NCI-H2081 (cell line): ENCODE measurements at regions not wholly inside any gene's neighbourhood (a gene's known extent, or its start where the extent isn't known, plus 50 kb on each side); places are given as distances from the start of the nearest gene placed in this dataset.
A peak's percentile ranks its signal among the peaks of the same experiment; 100 is the strongest.
"Not testable (repeated sequence)": the region's sequence is repeated elsewhere in the genome, so short reads cannot be mapped to it uniquely, and the experiment has no call there.

Experiments
- DNase-seq, 2 experiments: peaks; one replicate each; lab custom pipeline; 2025; lab: John Stamatoyannopoulos, UW

DNA sequence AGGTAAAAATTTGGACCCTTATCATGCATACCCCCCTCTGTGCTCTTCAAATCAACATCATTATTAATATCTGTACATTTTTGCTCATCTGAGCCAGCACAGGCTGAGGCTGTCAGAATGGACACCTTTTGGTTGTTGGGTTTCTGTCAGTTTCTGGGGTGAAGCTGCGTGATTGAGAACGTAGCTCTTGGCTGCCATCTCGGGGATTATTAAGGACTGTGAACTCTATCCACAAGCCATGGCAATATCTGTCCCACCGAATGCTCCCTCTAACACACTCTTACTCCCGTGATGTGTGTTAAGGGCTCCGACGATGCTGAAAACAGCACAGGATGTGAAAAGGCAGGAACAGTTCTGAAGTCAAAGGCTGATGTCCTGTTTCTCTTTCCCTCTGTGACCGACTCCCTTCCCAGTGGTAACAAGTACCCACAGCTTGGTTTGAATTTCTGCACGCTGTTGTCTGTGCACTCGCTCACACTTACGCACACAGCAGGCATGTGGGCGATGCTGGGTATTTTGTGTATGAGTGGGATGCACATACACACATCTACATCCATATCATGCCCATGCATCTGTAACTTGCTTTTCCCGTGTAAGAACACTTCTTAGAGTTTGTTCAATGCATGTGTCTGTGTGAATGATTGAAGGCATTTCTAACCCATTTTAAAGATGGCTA lies 405.6 kb downstream of the TMEM121 start:
- DNase-seq, result no peak

DNA sequence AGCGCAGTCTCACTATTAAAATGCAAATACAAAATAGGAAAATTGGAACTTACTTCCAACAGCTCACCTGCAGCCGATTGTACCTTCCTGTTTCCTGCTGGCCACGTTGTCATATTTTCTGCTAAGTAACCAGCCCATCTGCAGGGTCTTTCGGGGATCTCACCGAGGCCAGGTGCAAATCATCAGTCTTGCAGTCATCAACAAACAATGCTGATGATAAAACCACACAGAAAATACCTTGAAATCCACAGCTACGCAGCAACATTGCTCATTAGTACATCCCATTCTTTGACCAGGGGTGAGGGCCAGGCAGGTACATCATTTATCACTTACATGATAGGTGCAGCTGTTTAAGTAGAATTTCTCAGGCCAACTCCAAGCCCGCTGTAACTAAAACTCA lies 406.9 kb downstream of the TMEM121 start:
- no peak for DNase-seq

DNA sequence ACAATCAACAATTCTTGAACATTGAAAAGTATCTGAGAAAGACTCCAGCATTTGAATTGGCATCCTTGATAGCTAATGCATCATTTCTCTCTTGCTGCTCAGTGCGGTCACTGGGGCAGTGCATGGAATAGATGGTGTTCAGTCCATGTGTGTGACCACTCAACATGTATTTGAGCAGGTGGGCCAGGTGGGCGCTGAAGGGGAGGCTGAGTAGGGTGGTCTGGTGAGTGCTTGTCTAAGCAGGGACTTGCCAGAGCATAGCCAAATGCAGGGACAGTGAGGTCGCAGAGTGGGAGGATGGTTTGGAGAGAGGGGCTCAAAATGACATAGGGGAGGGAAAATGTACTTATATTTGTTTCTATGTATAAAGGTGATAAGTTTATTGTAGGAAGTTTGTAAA lies 409.0 kb downstream of the TMEM121 start:
- no peak for DNase-seq

DNA sequence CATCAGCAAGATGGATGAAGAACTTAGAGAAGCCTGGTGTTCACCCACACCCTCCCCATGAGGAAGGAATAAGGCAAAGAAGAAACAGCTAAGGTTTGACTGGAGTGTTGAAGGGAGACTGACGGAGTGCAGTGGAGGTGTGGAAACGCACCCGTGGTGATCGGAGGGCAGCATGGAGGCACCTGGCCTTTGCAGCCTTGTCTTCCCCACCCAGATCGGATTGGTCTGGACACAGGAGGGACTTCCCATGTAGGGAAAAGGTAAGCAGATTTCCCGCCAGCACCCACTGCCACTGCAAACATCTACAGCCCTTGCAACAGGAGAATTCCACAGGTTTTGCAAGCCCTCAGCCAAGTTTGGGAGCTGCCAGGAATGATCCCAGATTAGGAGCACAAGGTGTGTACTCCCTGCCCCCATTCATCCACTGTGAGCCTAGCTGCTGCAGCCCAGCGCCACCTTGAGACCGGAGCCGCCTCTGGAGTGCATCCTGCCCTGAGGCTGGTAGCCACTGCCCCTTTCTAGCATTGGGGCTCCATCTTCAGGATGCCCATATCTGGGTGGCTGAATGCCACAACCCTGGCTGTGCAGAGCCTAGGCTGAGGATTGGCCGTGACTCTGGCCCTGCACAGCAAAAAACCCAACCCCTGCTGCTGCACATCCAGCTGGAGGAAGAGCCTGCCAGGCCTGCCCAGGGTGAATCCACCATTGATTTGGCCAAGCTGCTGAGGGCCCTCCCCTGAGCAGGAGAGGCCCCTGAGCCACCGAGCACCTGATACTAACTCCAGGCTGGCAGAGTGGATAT lies 411.1 kb downstream of the TMEM121 start:
- DNase-seq, result no peak

DNA sequence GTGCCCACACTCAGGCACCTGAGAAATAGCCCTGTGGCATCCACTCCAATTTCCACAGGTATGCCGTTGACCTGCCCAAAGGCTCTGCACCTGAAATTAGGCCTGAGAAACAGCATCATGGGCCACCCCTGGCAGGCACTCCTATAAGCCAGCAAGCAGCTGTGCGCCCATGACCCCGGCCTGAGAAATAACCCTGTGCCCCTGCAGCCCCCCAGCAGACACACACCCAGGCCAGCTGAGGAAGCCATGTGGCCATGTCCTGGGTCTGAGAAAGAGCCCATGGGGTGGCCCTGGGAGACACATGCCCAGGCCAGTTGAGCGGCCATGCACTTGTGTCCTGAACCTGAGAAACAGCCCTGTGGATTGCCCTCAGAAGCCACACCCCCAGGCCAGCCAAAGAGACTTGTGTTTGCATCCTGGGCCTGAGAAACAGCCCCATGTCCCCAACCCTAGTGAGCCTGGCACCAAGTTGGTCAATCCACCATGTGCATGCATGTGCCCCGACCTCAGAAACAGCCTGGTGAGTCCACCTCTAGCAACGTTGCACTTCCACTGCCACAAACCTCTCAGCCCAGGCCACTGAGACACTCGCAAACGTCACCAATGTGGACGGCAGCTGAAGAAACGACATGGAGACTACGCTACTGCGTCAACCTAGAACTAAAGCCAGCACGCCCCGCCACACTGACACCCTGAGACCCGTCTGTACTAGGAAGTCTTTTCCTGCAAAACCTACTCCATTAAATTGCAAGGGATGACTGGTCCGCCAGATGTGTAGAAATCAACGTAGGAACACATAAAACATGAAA lies 411.9 kb downstream of the TMEM121 start:
- no peak for DNase-seq

DNA sequence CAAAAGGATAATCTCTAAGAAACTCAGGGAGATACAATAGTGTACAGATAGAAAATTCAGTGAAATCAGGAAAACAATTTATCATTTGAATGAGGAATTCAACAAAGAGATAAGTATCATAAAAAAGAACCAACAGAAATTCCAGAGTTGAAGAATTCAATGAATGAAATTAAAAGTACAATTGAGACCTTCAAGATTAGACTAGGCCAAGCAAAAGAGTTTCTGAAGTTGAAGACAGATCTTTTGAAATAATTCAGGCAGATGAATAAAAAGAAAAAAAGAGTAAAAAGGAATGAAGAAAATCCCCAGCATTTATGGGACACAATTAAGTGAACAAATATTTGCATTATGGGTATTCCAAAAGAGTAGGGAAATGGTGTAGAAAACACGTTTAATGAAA lies 412.6 kb downstream of the TMEM121 start:
- no peak for DNase-seq

DNA sequence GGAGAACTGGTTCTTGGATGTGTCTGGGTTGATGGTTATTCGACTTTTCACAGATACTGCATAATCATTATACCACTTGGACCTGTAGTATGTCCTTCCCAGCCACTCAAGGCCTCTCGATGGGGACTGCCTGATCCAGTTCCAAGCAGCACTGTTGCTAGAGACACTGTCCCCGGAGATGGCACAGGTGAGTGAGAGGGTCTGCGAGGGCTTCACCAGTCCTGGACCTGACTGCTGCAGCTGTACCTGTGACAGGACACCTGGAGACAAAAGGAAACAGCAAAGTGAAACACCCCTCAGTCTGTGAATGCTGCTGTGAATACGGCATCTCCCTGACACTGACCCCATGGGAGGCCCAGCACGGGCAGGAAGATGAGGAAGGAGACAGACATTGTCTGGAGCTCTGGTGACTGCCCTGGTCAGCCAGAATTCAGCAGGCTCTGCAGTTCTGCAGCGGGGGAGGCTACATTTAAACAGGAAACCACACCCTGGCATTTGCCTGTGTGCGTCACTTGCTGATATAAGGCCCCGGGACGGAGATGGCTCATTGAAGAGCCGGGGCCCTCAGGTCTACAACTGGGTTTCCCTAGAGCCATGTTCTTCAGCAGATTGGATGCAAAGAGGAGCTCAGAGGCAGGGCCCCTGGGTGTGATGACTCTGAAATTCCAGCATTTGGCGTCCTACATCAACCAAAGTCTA lies 413.6 kb downstream of the TMEM121 start:
- DNase-seq, result no peak

DNA sequence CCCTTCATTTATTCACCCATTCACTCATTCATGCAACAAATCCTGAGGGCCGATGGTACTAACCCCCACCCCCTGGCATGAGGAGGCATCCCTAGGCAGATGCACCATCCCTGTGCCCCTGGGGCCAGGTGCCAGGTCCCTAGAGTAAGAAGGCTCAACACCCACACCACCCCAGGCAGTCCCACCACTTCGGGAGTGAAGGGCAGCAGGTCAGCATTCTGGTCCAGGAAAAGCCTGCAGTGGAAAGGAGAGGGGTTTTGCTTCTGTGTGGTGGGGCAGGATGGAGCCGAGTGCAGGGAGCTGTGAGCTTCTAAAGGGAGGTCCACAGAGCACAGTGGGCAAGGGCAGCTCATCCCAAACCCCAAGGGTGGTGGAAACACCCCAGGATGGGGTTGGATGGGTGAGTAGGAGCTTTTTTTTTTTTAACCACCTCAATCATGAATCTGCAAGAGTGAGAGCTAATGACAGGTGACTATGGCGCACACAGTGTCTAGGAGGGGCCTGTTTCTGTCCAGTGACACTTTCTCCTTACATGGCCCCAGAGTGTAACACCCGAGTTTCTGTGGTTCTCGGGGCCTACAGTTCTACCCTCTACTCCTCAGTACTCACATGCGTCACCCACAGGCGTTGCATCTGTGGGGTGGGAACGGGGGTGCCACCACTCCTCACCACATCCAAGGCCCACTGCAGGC lies 414.3 kb downstream of the TMEM121 start:
- no peak for DNase-seq

DNA sequence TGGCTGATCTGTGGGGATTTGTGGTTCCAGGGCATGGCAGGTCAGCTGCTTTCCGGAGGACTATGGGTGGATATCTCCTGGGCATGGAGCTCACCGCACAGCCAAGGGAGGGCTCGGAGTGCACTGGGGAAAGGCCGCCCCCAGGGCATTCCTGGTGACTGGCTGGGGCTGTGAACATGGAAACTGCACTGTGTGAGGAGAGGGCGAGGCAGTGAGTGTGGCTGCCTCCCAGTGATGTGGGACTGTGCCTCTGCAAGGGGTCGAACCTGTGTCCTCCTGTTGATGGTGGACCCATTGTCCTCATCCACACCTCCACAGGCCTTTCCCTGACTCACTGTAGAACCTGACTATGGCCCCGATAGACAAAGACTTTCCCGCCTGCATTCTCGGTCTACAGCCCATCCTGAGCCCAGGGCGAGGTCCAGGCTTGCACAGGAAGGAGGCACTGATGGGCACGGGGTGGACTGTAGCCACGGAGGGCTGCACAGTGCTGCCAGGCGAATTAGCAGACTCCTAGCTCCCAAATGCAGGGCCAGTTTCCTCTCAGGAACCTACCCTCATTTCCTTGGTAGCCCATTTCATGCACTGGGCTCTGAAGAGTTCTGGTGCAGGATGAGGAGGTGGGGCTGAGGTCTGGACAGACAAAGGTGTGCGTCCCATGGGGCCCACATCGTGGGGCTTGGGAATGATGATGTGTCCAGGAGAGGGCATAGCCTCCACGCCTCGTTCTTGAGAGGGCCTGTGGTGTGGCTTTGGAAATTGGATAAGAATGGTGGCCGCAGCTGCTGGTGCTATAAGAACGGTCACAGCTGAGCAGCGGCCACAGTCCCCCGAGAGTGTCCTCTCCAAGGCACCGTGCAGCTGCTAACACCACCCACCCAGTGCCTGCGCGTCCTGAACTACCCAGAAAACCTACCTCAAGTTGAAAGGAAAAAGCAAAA lies 415.1 kb downstream of the TMEM121 start:
- DNase-seq, result no peak

DNA sequence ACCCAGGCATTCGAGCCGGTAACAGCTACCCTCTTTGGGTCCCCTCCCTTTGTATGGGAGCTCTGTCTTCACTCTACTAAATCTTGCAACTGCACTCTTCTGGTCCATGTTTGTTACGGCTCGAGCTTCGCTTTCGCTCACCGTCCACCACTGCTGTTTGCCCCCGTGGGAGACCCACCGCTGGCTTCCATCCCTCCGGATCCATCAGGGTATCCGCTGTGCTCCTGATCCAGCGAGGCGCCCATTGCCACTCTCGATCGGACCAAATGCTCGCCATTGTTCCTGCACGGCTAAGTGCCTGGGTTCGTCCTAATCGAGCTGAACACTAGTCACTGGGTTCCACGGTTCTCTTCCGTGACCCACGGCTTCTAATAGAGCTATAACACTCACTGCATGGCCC lies 416.3 kb downstream of the TMEM121 start:
- not testable (repeated sequence) for DNase-seq

DNA sequence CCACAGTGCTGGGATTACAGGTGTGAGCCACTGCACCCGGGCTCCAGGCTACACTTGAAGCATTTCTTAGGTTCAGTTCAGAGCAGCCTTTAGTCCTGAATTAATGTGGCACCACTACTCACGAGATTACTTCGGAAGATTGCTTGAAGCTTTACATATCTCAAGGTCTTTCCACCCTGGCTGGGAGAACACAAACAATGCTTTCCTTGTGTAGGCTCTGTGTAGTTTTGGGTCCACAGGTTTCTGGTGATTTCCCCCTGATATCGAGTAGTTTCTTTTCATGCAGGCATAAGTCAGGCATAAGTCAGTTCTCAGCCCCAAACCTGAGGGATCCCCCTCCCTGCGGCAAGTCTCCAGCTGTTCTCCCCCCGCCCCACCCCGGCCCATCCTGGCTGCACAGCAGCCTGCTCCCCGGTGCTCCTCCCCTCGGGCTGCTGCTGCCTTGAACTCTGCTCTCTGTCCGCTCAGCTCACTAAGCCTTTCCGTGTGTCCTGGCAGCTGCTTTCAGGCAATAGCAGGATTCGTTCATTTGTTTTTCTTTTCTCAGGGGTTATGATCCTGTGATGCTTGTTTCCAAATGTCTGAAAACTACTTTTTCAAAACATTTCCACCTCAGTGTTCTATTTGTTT lies 417.7 kb downstream of the TMEM121 start:
- DNase-seq, result no peak

DNA sequence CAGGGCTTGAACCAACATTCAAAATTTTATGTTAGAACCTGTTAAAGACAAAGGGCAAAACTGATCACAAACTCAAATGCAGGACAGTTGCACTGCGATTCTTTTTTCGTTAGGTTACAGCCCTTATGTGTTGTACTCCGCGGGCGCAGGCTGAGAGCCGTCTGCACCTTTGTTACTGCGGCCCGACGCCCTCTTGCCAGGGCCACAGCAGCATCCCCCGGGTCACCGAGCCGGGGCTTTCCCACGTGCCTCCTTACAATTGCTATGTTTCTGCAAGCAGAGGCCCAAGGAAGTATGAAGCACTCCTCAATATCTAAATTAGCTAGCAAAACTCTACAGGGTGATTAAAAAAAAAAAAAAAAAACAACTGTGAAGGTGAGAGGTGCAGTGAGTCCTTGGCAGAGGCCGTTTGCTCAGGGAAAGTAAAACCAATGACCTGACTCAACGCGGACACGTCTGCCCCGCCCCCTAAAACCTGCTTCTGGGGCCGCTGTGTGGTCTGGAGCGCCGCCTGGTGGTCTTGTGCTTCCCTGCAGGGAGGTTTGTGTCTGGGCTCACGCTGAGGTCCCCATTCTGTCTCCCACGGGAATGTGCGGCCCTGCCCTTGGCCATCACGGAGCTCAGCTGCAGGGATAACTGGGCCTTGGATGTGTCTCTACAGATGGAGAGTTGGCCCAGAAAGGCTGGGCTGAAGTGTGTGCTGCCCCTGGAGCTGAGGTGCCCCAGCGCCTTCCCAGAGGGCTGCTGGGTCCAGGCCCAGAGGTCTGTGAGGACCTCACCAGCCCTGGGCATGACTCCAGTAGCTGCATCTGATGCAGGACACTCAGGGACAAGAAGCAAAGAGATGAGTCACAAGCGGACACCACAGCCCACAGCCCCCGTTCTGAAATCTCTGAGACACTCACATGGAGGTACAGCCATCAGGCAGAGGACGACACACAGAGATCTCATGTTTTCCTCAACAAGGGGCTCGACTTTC lies 418.5 kb downstream of the TMEM121 start:
- peak; percentile 43 to 66 for DNase-seq

DNA sequence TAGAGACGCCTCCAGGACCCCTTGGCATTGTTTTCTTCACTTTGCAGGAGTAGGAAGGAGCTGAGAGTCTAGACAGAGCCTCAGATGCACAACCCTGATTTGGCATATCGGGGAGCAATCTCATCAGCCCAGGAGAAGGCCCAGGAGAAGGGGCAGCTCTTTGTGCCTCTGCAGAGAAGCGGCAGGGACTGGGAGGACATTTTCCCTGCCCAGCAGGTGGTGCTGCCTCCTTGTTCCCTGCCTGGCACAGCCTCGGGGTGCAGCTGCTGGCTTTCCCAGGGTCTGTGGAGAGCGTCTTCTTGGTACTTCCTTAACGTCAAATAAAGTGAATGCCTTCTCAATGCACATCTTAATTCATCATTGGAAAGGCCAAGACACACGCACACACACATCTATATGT lies 419.5 kb downstream of the TMEM121 start:
- no peak for DNase-seq

DNA sequence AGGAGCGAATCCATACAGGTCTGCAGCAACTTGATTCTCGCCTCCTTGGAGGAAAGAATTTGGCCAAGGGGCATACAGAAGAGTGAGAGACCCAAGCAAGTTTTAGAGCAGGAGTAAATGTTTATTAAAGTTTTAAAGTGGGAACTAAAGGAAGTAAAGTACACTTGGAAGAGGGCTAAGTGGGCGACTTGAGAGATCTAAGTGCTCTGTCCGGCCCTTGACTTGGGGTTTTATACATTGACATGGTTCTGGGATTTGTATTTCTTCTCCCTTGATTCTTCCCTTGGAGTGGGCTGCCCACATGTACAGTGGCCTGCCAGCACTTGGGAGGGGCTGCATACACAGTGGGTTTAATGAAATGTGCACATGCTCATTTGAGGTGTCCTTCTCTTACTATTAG lies 421.2 kb downstream of the TMEM121 start:
- DNase-seq, result no peak

DNA sequence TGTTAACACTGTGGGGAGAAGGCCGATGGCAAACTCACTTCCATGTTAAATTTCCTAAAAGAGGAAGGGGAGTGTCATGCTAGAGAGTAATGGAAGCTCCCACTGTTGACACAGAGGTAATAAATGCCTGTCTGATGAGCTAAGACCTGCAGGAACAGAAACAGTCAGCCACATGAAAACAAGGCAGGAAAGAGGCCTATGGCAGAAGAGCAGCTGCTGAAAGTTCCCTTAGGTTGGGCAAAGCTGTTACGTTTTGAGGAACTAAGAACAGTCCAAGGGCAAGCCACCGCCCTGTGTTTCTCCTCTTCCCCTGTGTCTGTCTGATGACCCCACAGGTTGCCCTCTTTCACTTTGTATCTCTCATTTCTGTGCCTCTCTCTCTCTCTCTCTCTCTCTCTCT lies 422.6 kb downstream of the TMEM121 start:
- DNase-seq, result not testable (repeated sequence)

DNA sequence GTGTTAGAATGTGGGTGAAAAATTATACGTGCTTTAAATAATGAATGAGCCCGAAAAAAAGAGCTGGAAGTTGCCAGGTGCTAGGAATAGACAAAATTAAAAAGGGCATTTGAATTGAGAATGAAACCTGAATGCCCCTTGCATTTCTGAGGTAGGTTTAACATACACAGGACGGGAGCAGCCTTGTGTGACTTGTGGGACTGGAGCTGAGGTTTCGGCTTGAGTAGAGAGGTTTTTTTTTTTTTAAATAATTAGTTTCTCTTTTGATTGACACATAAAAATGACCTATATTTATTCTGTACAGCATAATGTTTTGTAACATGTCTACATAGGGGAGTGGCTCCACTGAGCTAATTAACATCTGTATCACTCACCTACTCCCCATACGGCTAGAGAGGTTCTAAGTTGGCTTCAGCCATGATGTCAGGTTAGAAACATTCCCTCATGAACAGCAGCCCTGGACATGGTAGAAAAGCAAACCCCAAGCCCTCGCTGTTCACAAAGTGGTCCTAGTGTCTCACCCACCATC lies 424.0 kb downstream of the TMEM121 start:
- DNase-seq, result not testable (repeated sequence)

DNA sequence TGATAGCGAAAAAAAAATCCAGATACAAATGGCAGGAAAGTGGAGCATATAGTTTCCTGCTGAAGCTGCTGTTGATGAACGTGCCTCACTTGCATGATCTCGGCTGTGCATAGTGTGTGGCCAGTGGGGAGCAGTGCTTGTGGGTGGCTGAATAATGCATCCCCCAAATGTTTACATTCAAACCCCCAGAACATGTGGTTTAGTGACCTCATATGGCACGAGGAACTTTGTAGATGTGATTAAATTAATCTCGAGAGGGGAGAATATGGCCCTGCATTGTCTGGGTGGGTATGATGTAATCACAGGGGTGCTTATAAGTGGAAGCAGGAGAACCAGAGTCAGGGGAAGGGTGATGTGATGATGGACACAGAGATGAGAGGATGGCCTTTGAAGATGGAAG lies 425.0 kb downstream of the TMEM121 start:
- no peak for DNase-seq

DNA sequence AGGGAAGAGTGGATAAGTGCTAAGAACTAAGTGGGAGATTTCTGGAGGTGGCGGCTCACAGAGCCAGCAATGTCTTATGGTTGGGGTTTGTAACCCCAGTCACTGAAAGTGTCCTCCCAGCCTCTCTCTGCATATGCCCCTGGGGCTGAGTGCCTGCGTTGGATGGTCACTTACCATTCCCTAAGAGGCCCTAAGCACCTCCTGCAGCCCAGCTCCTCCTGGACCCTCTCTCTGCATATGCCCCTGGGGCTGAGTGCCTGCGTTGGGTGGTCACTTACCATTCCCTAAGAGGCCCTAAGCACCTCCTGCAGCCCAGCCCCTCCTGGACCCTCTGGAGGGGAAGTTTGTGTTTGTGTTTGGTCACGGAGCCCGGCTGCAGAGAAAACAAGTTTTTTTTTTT lies 425.8 kb downstream of the TMEM121 start:
- no peak for DNase-seq
